Esophagus squamous epithelium (tissue), 4 donors: ENCODE measurements at regions not wholly inside any gene's neighbourhood (a gene's known extent, or its start where the extent isn't known, plus 50 kb on each side); places are given as distances from the start of the nearest gene placed in this dataset.

ENCODE experiments used
- POLR2A ChIP-seq, 4 donors: fragments of 450-650 bp; IDR thresholded peaks; one replicate each; pipeline ENCODE4 v1.6.1; 2017; ENCODE audit warnings: antibody characterized with exemption in 4 of 4, mild to moderate bottlenecking in 4 of 4, moderate library complexity in 3 of 4
- TF ChIP-seq, protein P1 (sequence below), 6 experiments: fragments of 450-650 bp in 4 of 6; fragments of 200-600 bp in 2 of 6; sonication (generic) in 2 of 6; IDR thresholded peaks; one replicate each; pipeline ENCODE4 v1.5.1; 2016 to 2019; ENCODE audit warnings: antibody characterized with exemption in 6 of 6, mild to moderate bottlenecking in 4 of 6, moderate library complexity in 4 of 6

DNA sequence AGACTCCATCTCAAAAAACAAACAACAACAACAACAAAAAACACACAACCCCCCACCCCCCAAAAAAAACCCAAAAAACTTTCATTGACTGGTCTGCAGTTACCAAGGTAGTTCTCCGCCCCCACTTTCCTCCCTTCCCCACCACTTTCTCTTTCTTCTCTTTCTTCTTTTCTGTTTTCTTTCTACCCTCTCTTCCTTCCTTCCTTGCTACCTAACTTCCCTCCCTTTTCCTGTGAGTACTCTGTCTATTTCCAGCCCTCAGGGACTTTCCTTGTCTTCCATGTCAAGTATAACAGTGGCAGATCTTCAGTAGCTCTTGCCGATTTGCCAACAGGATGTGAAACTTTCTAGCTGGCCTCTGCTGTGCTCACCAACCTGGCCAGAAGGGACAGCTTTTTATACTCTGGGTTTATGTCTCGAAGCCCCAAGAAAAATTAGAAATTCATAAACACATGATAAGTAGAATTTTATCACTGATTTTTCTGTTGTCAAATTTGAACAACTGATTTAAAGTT, 399.5 kb downstream of the QKI start:
- TF ChIP-seq, protein P1, sequence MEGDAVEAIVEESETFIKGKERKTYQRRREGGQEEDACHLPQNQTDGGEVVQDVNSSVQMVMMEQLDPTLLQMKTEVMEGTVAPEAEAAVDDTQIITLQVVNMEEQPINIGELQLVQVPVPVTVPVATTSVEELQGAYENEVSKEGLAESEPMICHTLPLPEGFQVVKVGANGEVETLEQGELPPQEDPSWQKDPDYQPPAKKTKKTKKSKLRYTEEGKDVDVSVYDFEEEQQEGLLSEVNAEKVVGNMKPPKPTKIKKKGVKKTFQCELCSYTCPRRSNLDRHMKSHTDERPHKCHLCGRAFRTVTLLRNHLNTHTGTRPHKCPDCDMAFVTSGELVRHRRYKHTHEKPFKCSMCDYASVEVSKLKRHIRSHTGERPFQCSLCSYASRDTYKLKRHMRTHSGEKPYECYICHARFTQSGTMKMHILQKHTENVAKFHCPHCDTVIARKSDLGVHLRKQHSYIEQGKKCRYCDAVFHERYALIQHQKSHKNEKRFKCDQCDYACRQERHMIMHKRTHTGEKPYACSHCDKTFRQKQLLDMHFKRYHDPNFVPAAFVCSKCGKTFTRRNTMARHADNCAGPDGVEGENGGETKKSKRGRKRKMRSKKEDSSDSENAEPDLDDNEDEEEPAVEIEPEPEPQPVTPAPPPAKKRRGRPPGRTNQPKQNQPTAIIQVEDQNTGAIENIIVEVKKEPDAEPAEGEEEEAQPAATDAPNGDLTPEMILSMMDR (IDR thresholded peaks at IDR 0.05) = no peak
- no peak for TF ChIP-seq POLR2A (IDR thresholded peaks at IDR 0.05)
